ACC112 (cell line): ENCODE measurements at regions not wholly inside any gene's neighbourhood (a gene's known extent, or its start where the extent isn't known, plus 50 kb on each side); places are given as distances from the start of the nearest gene placed in this dataset.
A peak's percentile ranks its signal among the peaks of the same experiment; 100 is the strongest.

Experiments
- H2AFZ ChIP-seq: fragments of 200-600 bp; sonication (generic); one replicate; pipeline ENCODE4 v1.6.0; 2017; ENCODE audit warnings: antibody characterized with exemption, low read length; ENCODE audit not compliant: unreplicated experiment
- H3K27ac ChIP-seq: fragments of 200-600 bp; sonication (generic); 2 replicates; pipeline ENCODE4 v1.5.1; 2014; ENCODE audit warnings: low read depth, mild to moderate bottlenecking, antibody characterized with exemption, low read length, moderate library complexity
- H3K27me3 ChIP-seq: fragments of 200-600 bp; sonication (generic); 2 replicates; pipeline ENCODE4 v1.6.1; 2014; ENCODE audit warnings: mild to moderate bottlenecking, antibody characterized with exemption, low read length, moderate library complexity, mixed read lengths; ENCODE audit not compliant: insufficient read depth
- H3K36me3 ChIP-seq: fragments of 200-600 bp; sonication (generic); 2 replicates; pipeline ENCODE4 v1.6.1; 2016; ENCODE audit warnings: mild to moderate bottlenecking, antibody characterized with exemption, low read length, moderate library complexity, mixed read lengths; ENCODE audit not compliant: insufficient read depth
- H3K4me1 ChIP-seq: fragments of 200-600 bp; sonication (generic); one replicate; pipeline ENCODE4 v1.6.1; 2016; ENCODE audit warnings: low read length, mixed read lengths; ENCODE audit not compliant: insufficient read depth, unreplicated experiment, control insufficient read depth
- H3K4me3 ChIP-seq: fragments of 200-600 bp; sonication (generic); 2 replicates; pipeline ENCODE4 v1.5.1; 2014; ENCODE audit warnings: mild to moderate bottlenecking, low read depth, low read length
- H3K79me2 ChIP-seq: fragments of 200-600 bp; sonication (generic); one replicate; pipeline ENCODE4 v1.6.0; 2016; ENCODE audit warnings: low read length; ENCODE audit not compliant: control insufficient read depth, unreplicated experiment, insufficient read depth

- Histone ChIP-seq H3K27ac (no peak overlapping the region), H3K79me2 (no peaks in the 10 kb centered on the region), H3K4me3 (no peak overlapping the region), H3K36me3 (no peaks in the 10 kb centered on the region), H3K4me1 (no peaks in the 10 kb centered on the region), H2AFZ (no peak overlapping the region), H3K27me3 (no peaks in the 10 kb centered on the region)
Observed at GRCh38 chr2:155381436-155381835, 682.9 kb downstream of the KCNJ3 start.

GRCh38 chr2:155379494-155379893 is 681.0 kb downstream of the KCNJ3 start:
- H3K36me3 ChIP-seq: no peaks in the 10 kb centered on the region
- H3K79me2 ChIP-seq: no peaks in the 10 kb centered on the region
- no peaks in the 10 kb centered on the region for H3K27me3 ChIP-seq
- no peaks in the 10 kb centered on the region for H3K4me1 ChIP-seq
- no peak overlapping the region for H3K4me3 ChIP-seq
- no peak overlapping the region for H3K27ac ChIP-seq
- H2AFZ ChIP-seq: no peak overlapping the region

GRCh38 chr2:155377931-155378444 is 679.5 kb downstream of the KCNJ3 start:
- Histone ChIP-seq H3K79me2 (no peaks in the 10 kb centered on the region), H3K4me3 (no peak overlapping the region), H3K27ac (no peak overlapping the region), H3K4me1 (no peaks in the 10 kb centered on the region), H3K27me3 (no peaks in the 10 kb centered on the region), H3K36me3 (no peaks in the 10 kb centered on the region), H2AFZ (peak overlapping the region; percentile 20)

- Histone ChIP-seq H3K36me3 (no peaks in the 10 kb centered on the region), H3K4me1 (no peaks in the 10 kb centered on the region), H3K27ac (no peak overlapping the region), H3K79me2 (no peaks in the 10 kb centered on the region), H2AFZ (peak overlapping the region; percentile 25), H3K4me3 (no peak overlapping the region), H3K27me3 (no peaks in the 10 kb centered on the region)
Observed at GRCh38 chr2:155377266-155377680, 678.8 kb downstream of the KCNJ3 start.

- Histone ChIP-seq H3K27ac (no peak overlapping the region), H2AFZ (no peak overlapping the region), H3K27me3 (no peaks in the 10 kb centered on the region), H3K4me3 (no peak overlapping the region), H3K4me1 (peaks cover 4% of the 10 kb centered on the region), H3K36me3 (no peaks in the 10 kb centered on the region), H3K79me2 (no peaks in the 10 kb centered on the region)
Observed at GRCh38 chr2:155372969-155373368, 674.5 kb downstream of the KCNJ3 start.

- H3K27me3 ChIP-seq: no peaks in the 10 kb centered on the region
- no peaks in the 10 kb centered on the region for H3K79me2 ChIP-seq
- no peak overlapping the region for H2AFZ ChIP-seq
- H3K4me1 ChIP-seq: peaks cover 4% of the 10 kb centered on the region
- H3K36me3 ChIP-seq: no peaks in the 10 kb centered on the region
- H3K4me3 ChIP-seq: no peak overlapping the region
- H3K27ac ChIP-seq: no peak overlapping the region
Observed at GRCh38 chr2:155368934-155369333, 670.4 kb downstream of the KCNJ3 start.

GRCh38 chr2:155364766-155365165 is 666.3 kb downstream of the KCNJ3 start:
- no peak overlapping the region for H3K4me3 ChIP-seq
- H3K4me1 ChIP-seq: peaks cover 4% of the 10 kb centered on the region
- H2AFZ ChIP-seq: no peak overlapping the region
- no peaks in the 10 kb centered on the region for H3K36me3 ChIP-seq
- H3K27me3 ChIP-seq: no peaks in the 10 kb centered on the region
- no peaks in the 10 kb centered on the region for H3K79me2 ChIP-seq
- H3K27ac ChIP-seq: no peak overlapping the region

- Histone ChIP-seq H3K79me2 (no peaks in the 10 kb centered on the region), H3K4me3 (no peak overlapping the region), H3K4me1 (no peaks in the 10 kb centered on the region), H3K27me3 (no peaks in the 10 kb centered on the region), H3K36me3 (no peaks in the 10 kb centered on the region), H2AFZ (no peak overlapping the region), H3K27ac (no peak overlapping the region)
Observed at GRCh38 chr2:155363349-155363888, 664.9 kb downstream of the KCNJ3 start.

- Histone ChIP-seq H3K79me2 (no peaks in the 10 kb centered on the region), H3K36me3 (no peaks in the 10 kb centered on the region), H3K27ac (no peak overlapping the region)
Observed at GRCh38 chr2:155357172-155357571, 658.7 kb downstream of the KCNJ3 start.

GRCh38 chr2:155356250-155356649 is 657.8 kb downstream of the KCNJ3 start:
- Histone ChIP-seq H3K36me3 (no peaks in the 10 kb centered on the region), H3K4me3 (no peak overlapping the region), H3K27ac (no peak overlapping the region), H3K27me3 (no peaks in the 10 kb centered on the region), H2AFZ (no peak overlapping the region), H3K79me2 (no peaks in the 10 kb centered on the region), H3K4me1 (no peaks in the 10 kb centered on the region)

More at GRCh38 chr2:155357172-155357571, 658.7 kb downstream of the KCNJ3 start:
- no peaks in the 10 kb centered on the region for H3K27me3 ChIP-seq
- H3K4me1 ChIP-seq: no peaks in the 10 kb centered on the region
- H2AFZ ChIP-seq: no peak overlapping the region
- no peak overlapping the region for H3K4me3 ChIP-seq

GRCh38 chr2:155350783-155351580 is 652.5 kb downstream of the KCNJ3 start:
- H3K27me3 ChIP-seq: no peaks in the 10 kb centered on the region
- H2AFZ ChIP-seq: no peak overlapping the region

More at GRCh38 chr2:155350783-155351580, 652.5 kb downstream of the KCNJ3 start:
- no peaks in the 10 kb centered on the region for H3K36me3 ChIP-seq
- H3K4me3 ChIP-seq: no peak overlapping the region
- H3K4me1 ChIP-seq: no peaks in the 10 kb centered on the region
- no peak overlapping the region for H3K27ac ChIP-seq
- H3K79me2 ChIP-seq: no peaks in the 10 kb centered on the region
